PC-9 (cell line): ENCODE measurements at regions not wholly inside any gene's neighbourhood (a gene's known extent, or its start where the extent isn't known, plus 50 kb on each side); places are given as distances from the start of the nearest gene placed in this dataset.
A peak's percentile ranks its signal among the peaks of the same experiment; 100 is the strongest.
"Not testable (repeated sequence)": the region's sequence is repeated elsewhere in the genome, so short reads cannot be mapped to it uniquely, and the experiment has no call there.

Source experiments
- BruUV-seq: library from RNA; stranded (reverse); fragments of 400-500 nt; replicated peaks from 2 replicates; lab custom pipeline; 2021; lab: Mats Ljungman, UMichigan
- CTCF ChIA-PET: fragments of 300-600 bp; sonication (Branson Sonifier 250); formaldehyde crosslinking; loops from one replicate; lab custom pipeline; 2022; ENCODE audit warnings: antibody characterized with exemption; lab: Charles Lee
- POLR2A ChIA-PET: fragments of 300-600 bp; sonication (Branson Sonifier 250); formaldehyde crosslinking; loops from one replicate; lab custom pipeline; 2022; ENCODE audit warnings: antibody characterized with exemption; ENCODE audit not compliant: unreplicated experiment; lab: Charles Lee
- DNase-seq, 2 experiments: peaks; one replicate each; pipeline versions ENCODE4 v3.0.0 to v3.0.0-alpha.2; 2015 to 2022; ENCODE audit warnings: mixed read lengths in 1 of 2
- H2AFZ ChIP-seq: fragments of 200-600 bp; sonication (generic); 2 replicates; pipeline ENCODE4 v1.8.1; 2017; ENCODE audit warnings: antibody characterized with exemption
- H3F3A ChIP-seq: fragments of 200-600 bp; sonication (generic); 2 replicates; pipeline ENCODE4 v1.8.1; 2017; ENCODE audit warnings: antibody characterized with exemption, mild to moderate bottlenecking, low read depth; ENCODE audit not compliant: insufficient read depth
- H3K27ac ChIP-seq: fragments of 200-600 bp; sonication (generic); 2 replicates; pipeline ENCODE4 v1.6.1; 2016; ENCODE audit warnings: mixed run types
- H3K27me3 ChIP-seq: fragments of 200-600 bp; sonication (generic); 2 replicates; pipeline ENCODE4 v1.6.1; 2016; ENCODE audit warnings: low read depth, mixed run types; ENCODE audit not compliant: insufficient read depth
- H3K36me3 ChIP-seq: fragments of 200-600 bp; sonication (generic); 2 replicates; pipeline ENCODE4 v1.6.1; 2016; ENCODE audit warnings: low read depth, mixed run types
- H3K4me1 ChIP-seq: fragments of 200-600 bp; sonication (generic); replicated peaks from 2 replicates; pipeline ENCODE4 v1.6.1; 2016; ENCODE audit warnings: mixed run types; ENCODE audit not compliant: insufficient read depth
- H3K4me2 ChIP-seq: fragments of 200-600 bp; sonication (generic); 2 replicates; pipeline ENCODE4 v1.6.1; 2017; ENCODE audit warnings: mixed run types
- H3K4me3 ChIP-seq: fragments of 200-600 bp; sonication (generic); 2 replicates; pipeline ENCODE4 v1.6.1; 2016; ENCODE audit warnings: mixed run types
- H3K79me2 ChIP-seq: fragments of 200-600 bp; sonication (generic); 2 replicates; pipeline ENCODE4 v1.6.1; 2017; ENCODE audit warnings: low read depth, mixed run types
- H3K9me2 ChIP-seq: fragments of 200-600 bp; sonication (generic); 2 replicates; pipeline ENCODE4 v1.8.1; 2017; ENCODE audit warnings: mild to moderate bottlenecking; ENCODE audit not compliant: insufficient read depth
- H3K9me3 ChIP-seq: fragments of 200-600 bp; sonication (generic); 2 replicates; pipeline ENCODE4 v1.8.1; 2016; ENCODE audit warnings: low read depth; ENCODE audit not compliant: insufficient read depth
- H4K20me1 ChIP-seq: fragments of 200-600 bp; sonication (generic); 2 replicates; pipeline ENCODE4 v1.8.1; 2017; ENCODE audit not compliant: insufficient read depth
- EZH2 ChIP-seq: fragments of 200-600 bp; sonication (generic); IDR thresholded peaks from 2 replicates; pipeline ENCODE4 v1.8.0; 2017; ENCODE audit warnings: antibody characterized with exemption, low read depth
- intact Hi-C: fragments of 100-400 bp; cut with micrococcal nuclease; formaldehyde crosslinking; loops from one replicate; pipeline ENCODE4 v1.10.0; 2022; ENCODE audit not compliant: unreplicated experiment
- TF ChIP-seq, protein P1 (sequence below): fragments of 200-600 bp; sonication (generic); conservative IDR thresholded peaks from 2 replicates; pipeline ENCODE4 v1.6.1; 2017; ENCODE audit warnings: mixed run types, antibody characterized with exemption, mild to moderate bottlenecking, moderate library complexity

DNA sequence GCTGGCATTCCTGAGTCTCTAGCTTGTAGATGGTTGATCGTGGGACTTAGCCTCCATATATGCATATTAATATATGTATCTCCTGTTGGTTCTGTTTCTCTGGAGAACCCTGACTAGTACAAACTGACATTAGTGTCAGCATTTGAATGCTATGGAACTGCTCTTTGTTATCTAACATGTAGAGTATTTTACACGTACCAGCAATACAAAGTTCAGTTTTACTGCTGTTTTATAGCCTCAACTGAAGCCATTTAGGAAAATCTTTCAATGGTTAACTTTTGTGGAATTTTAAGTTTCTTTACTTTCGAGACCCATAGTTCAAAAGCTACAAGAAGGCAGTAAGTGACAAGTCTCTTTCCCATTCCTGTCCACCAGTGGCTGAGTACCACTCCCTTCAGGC is 418.4 kb downstream of the NUP35 start:
- Histone ChIP-seq H3K4me3 (no peak overlapping the region), H3K4me2 (no peak overlapping the region), H4K20me1 (no peaks in the 10 kb centered on the region), H3K9me2 (no peaks in the 10 kb centered on the region), H3K79me2 (no peaks in the 10 kb centered on the region), H2AFZ (no peak overlapping the region), H3F3A (no peaks in the 10 kb centered on the region), H3K27me3 (no peaks in the 10 kb centered on the region), H3K36me3 (no peaks in the 10 kb centered on the region), H3K9me3 (no peaks in the 10 kb centered on the region), H3K27ac (no peak overlapping the region), H3K4me1 (no peaks in the 10 kb centered on the region)
- TF ChIP-seq, protein P1, sequence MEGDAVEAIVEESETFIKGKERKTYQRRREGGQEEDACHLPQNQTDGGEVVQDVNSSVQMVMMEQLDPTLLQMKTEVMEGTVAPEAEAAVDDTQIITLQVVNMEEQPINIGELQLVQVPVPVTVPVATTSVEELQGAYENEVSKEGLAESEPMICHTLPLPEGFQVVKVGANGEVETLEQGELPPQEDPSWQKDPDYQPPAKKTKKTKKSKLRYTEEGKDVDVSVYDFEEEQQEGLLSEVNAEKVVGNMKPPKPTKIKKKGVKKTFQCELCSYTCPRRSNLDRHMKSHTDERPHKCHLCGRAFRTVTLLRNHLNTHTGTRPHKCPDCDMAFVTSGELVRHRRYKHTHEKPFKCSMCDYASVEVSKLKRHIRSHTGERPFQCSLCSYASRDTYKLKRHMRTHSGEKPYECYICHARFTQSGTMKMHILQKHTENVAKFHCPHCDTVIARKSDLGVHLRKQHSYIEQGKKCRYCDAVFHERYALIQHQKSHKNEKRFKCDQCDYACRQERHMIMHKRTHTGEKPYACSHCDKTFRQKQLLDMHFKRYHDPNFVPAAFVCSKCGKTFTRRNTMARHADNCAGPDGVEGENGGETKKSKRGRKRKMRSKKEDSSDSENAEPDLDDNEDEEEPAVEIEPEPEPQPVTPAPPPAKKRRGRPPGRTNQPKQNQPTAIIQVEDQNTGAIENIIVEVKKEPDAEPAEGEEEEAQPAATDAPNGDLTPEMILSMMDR: no peak
- no peak for TF ChIP-seq EZH2
- no peak for DNase-seq
- BruUV-seq: no TSS peak
- intact Hi-C loops: no loop called here
- CTCF ChIA-PET: no interaction called here
- POLR2A ChIA-PET: no interaction called here

DNA sequence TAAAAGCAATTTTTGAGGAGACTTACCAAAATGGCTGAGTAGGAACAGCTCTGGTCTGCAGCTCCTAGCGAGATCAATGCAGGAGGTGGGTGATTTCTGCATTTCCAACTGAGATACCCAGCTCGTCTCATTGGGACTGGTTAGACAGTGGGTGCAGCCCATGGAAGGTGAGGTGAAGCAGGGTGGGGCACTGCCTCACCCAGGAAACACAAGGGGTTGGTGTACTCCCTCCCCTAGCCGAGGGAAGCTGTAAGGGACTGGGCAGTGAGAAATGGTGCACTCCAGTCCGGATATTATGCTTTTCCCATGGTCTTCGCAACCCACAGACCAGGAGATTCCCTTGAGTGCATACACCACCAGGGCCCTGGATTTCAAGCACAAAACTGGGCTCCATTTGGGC is 419.0 kb downstream of the NUP35 start:
- no peaks in the 10 kb centered on the region for H3F3A ChIP-seq
- no peak overlapping the region for H2AFZ ChIP-seq
- H3K4me2 ChIP-seq: peak overlapping the region; percentile 28; the same call in 1 of the 2 replicates
- H3K9me2 ChIP-seq: no peaks in the 10 kb centered on the region
- H3K36me3 ChIP-seq: no peaks in the 10 kb centered on the region
- DNase-seq: no peak
- H3K79me2 ChIP-seq: no peaks in the 10 kb centered on the region
- no peaks in the 10 kb centered on the region for H3K9me3 ChIP-seq
- no peak overlapping the region for H3K4me3 ChIP-seq
- intact Hi-C loops: no loop called here
- H3K4me1 ChIP-seq: no peaks in the 10 kb centered on the region
- ChIA-PET CTCF (no interaction called here), POLR2A (interaction anchor here (0.6 kb wide), 1 partner anchor 146 kb away, joined by 11 read pairs; no protein-coding TSS in a partner anchor)
- BruUV-seq: no TSS peak
- no peaks in the 10 kb centered on the region for H3K27me3 ChIP-seq
- no peaks in the 10 kb centered on the region for H4K20me1 ChIP-seq
- no peak overlapping the region for H3K27ac ChIP-seq
- no peak for TF ChIP-seq EZH2
- TF ChIP-seq, protein P1: no peak

DNA sequence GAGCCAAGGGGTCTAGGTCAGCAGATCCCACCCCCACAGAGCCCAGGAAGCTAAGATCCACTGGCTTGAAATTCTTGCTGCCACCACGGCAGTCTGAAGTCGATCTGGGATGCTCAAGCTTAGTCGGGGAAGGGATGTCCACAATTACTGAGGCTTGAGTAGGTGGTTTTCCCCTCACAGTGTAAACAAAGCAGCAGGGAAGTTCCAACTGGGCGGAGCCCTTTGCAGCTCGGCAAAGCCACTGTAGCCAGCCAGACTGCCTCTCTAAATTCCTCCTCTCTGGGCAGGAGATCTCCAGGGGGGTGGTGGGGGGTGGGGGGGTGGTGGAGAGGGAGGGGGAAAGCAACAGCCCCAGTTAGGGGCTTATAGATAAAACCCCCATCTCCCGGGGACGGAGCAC is 419.5 kb downstream of the NUP35 start:
- H3K27ac ChIP-seq: no peak overlapping the region
- intact Hi-C loops: no loop called here
- H3K4me3 ChIP-seq: no peak overlapping the region
- H3K79me2 ChIP-seq: no peaks in the 10 kb centered on the region
- no TSS peak for BruUV-seq
- no peaks in the 10 kb centered on the region for H4K20me1 ChIP-seq
- ChIA-PET CTCF (no interaction called here), POLR2A (interaction anchor here (0.6 kb wide), 1 partner anchor 147 kb away, joined by 11 read pairs; no protein-coding TSS in a partner anchor)
- H3K36me3 ChIP-seq: no peaks in the 10 kb centered on the region
- no peak for TF ChIP-seq EZH2
- TF ChIP-seq, protein P1: no peak
- H3K9me2 ChIP-seq: no peaks in the 10 kb centered on the region
- H3K4me1 ChIP-seq: no peaks in the 10 kb centered on the region
- H3K27me3 ChIP-seq: no peaks in the 10 kb centered on the region
- peak in 1 of 2 experiments; percentile 33 for DNase-seq
- no peak overlapping the region for H2AFZ ChIP-seq
- no peaks in the 10 kb centered on the region for H3K9me3 ChIP-seq
- peak overlapping the region; percentile 28; the same call in 1 of the 2 replicates for H3K4me2 ChIP-seq
- no peaks in the 10 kb centered on the region for H3F3A ChIP-seq

DNA sequence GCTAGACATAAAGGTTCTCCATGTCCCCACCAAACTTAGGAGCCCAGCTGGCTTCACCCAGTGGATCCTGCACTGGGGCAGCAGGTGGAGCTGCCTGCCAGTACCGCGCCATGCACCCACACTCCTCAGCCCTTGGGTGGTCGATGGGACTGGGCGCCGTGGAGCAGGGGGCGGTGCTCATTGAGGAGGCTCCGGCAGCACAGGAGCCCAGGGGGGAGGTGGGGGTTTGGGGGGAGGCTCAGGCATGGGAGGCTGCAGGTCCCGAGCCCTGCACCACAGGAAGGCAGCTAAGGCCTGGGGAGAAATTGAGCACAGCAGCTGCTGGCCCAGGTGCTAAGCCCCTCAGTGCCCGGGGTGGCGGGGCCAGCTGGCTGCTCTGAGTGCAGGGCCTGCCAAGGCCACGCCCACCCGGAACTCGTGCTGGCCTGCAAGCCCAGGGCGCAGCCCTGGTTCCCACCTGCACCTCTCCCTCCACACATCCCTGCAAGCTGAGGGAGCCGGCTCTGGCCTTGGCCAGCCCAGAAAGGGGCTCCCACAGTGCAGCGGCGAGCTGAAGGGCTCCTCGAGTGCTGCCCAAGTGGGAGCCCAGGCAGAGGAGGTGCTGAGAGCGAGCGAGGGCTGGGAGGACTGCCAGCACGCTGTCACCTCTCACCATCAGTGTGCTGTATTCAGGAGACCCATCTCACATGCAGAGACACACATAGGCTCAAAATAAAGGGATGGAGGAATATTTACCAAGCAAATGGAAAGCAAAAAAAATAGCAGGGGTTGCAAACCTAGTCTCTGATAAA is 422.5 kb downstream of the NUP35 start:
- H3K27me3 ChIP-seq, H3K4me3 ChIP-seq, H3K27ac ChIP-seq, H4K20me1 ChIP-seq, DNase-seq, H3F3A ChIP-seq, BruUV-seq, H3K79me2 ChIP-seq, H3K9me3 ChIP-seq, H3K4me1 ChIP-seq, H3K36me3 ChIP-seq, CTCF ChIA-PET, H3K9me2 ChIP-seq, intact Hi-C loops, H3K4me2 ChIP-seq, H2AFZ ChIP-seq: not testable (repeated sequence)
- POLR2A ChIA-PET: interaction anchor here (0.7 kb wide), 1 partner anchor 1344 kb away, joined by 5 read pairs; no protein-coding TSS in a partner anchor
